Tibial nerve (tissue), 3 donors: ENCODE measurements at regions not wholly inside any gene's neighbourhood (a gene's known extent, or its start where the extent isn't known, plus 50 kb on each side); places are given as distances from the start of the nearest gene placed in this dataset.

ENCODE experiments used
- POLR2A ChIP-seq, 2 donors: fragments of 450-650 bp; IDR thresholded peaks; one replicate each; pipeline ENCODE4 v1.6.1; 2017; ENCODE audit warnings: antibody characterized with exemption in 2 of 2, mild to moderate bottlenecking in 2 of 2, moderate library complexity in 2 of 2
- TF ChIP-seq, protein P1 (sequence below), 5 experiments: fragments of 200-600 bp in 3 of 5; fragments of 450-650 bp in 2 of 5; sonication (generic) in 3 of 5; IDR thresholded peaks; one replicate each; pipeline ENCODE4 v1.5.1; 2016 to 2019; ENCODE audit warnings: antibody characterized with exemption in 5 of 5, mild to moderate bottlenecking in 3 of 5, moderate library complexity in 2 of 5

DNA sequence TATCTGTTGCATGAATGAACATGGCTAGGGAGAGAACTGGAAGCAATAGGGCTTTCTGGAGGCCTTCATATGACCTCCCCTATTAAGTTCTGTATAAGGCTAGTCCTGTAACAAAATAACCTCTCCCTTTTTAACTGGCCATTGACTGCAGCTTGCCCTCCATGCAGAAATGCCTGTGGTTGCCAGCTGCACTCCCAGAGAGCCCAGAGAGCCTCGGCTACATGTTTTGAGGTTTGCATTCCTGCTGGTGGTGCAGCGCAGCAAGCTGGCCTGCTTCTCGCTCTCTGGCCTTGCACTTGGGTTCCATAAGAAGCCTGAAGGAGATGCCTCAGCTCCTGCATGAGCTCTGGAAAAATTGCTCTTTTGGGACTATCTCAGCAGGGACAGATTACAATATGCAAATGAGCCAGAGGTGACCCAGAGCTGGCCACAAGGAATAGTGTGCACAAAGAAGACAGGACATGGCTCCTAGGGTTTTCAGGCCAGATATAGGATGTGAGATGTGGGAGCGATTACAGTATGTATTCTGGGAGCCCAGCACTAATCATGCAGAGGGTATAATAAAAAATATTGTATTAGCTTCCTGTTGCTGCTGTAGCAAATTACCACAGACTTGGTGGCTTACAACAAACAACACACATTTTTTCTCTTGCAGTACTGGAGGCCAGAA is 186.7 kb downstream of the INSIG2 start:
- TF ChIP-seq POLR2A (IDR thresholded peaks at IDR 0.05), result no peak
- TF ChIP-seq, protein P1, sequence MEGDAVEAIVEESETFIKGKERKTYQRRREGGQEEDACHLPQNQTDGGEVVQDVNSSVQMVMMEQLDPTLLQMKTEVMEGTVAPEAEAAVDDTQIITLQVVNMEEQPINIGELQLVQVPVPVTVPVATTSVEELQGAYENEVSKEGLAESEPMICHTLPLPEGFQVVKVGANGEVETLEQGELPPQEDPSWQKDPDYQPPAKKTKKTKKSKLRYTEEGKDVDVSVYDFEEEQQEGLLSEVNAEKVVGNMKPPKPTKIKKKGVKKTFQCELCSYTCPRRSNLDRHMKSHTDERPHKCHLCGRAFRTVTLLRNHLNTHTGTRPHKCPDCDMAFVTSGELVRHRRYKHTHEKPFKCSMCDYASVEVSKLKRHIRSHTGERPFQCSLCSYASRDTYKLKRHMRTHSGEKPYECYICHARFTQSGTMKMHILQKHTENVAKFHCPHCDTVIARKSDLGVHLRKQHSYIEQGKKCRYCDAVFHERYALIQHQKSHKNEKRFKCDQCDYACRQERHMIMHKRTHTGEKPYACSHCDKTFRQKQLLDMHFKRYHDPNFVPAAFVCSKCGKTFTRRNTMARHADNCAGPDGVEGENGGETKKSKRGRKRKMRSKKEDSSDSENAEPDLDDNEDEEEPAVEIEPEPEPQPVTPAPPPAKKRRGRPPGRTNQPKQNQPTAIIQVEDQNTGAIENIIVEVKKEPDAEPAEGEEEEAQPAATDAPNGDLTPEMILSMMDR (IDR thresholded peaks at IDR 0.05), result no peak
